ENCODE measurements at regions not wholly inside any gene's neighbourhood (a gene's known extent, or its start where the extent isn't known, plus 50 kb on each side); places are given as distances from the start of the nearest gene placed in this dataset.

GRCh38 chr7:159227433-159227832, 82.8 kb upstream of the VIPR2 start:
- TF ChIP-seq ZBTB7A (CRISPR knock-in tag; IDR thresholded peaks at IDR 0.05) = no peak
- TF ChIP-seq RAD21 (CRISPR knock-in tag; IDR thresholded peaks at IDR 0.05) = no peak
- TF ChIP-seq POLR2AphosphoS2 (IDR thresholded peaks at IDR 0.05; ENCODE audit: low read depth, low read length) = no peak
- TF ChIP-seq ESRRA (CRISPR knock-in tag; IDR thresholded peaks at IDR 0.05; ENCODE audit: low read depth) = no peak
- no peak for TF ChIP-seq ZBTB38 (CRISPR knock-in tag; IDR thresholded peaks at IDR 0.05)
- TF ChIP-seq PRDM10 (CRISPR knock-in tag; IDR thresholded peaks at IDR 0.05; ENCODE audit: low read depth) = no peak
- TF ChIP-seq POLR2AphosphoS5 (IDR thresholded peaks at IDR 0.05; ENCODE audit: low read depth, low read length) = no peak
- no peak for TF ChIP-seq REXO4 (CRISPR knock-in tag; IDR thresholded peaks at IDR 0.05; ENCODE audit: borderline replicate concordance)
